GM19193 (cell line): ENCODE measurements at regions not wholly inside any gene's neighbourhood (a gene's known extent, or its start where the extent isn't known, plus 50 kb on each side); places are given as distances from the start of the nearest gene placed in this dataset.

Experiments
- POLR2A ChIP-seq: IDR thresholded peaks from 4 replicates; pipeline ENCODE4 v1.6.1; 2011; ENCODE audit not compliant: insufficient read depth, insufficient read length; ENCODE audit errors: extremely low read depth

- no peak for TF ChIP-seq POLR2A
Measured at GRCh38 chr4:115365185-115365584, 251.8 kb upstream of the NDST4 start.

- TF ChIP-seq POLR2A: no peak
Measured at GRCh38 chr4:115361781-115362180, 248.4 kb upstream of the NDST4 start.

GRCh38 chr4:115360431-115360830 lies 247.0 kb upstream of the NDST4 start:
- no peak for TF ChIP-seq POLR2A

GRCh38 chr4:115357776-115358175 lies 244.4 kb upstream of the NDST4 start:
- TF ChIP-seq POLR2A: no peak

- TF ChIP-seq POLR2A: no peak
Measured at GRCh38 chr4:115356176-115356575, 242.8 kb upstream of the NDST4 start.

GRCh38 chr4:115355329-115355728 lies 241.9 kb upstream of the NDST4 start:
- no peak for TF ChIP-seq POLR2A

GRCh38 chr4:115353370-115353769 lies 239.9 kb upstream of the NDST4 start:
- TF ChIP-seq POLR2A: no peak

GRCh38 chr4:115343171-115343570 lies 229.8 kb upstream of the NDST4 start:
- TF ChIP-seq POLR2A: no peak

- TF ChIP-seq POLR2A: no peak
Measured at GRCh38 chr4:115334736-115335411, 221.5 kb upstream of the NDST4 start.

- TF ChIP-seq POLR2A: no peak
Measured at GRCh38 chr4:115332078-115332477, 218.7 kb upstream of the NDST4 start.

GRCh38 chr4:115331241-115331640 lies 217.8 kb upstream of the NDST4 start:
- TF ChIP-seq POLR2A: no peak

- TF ChIP-seq POLR2A: no peak
Measured at GRCh38 chr4:115325836-115326235, 212.4 kb upstream of the NDST4 start.

GRCh38 chr4:115323106-115323707 lies 209.8 kb upstream of the NDST4 start:
- TF ChIP-seq POLR2A: no peak

GRCh38 chr4:115315182-115315581 lies 201.8 kb upstream of the NDST4 start:
- TF ChIP-seq POLR2A: no peak

- TF ChIP-seq POLR2A: no peak
Measured at GRCh38 chr4:115310641-115311040, 197.2 kb upstream of the NDST4 start.

- TF ChIP-seq POLR2A: no peak
Measured at GRCh38 chr4:115294717-115295116, 181.3 kb upstream of the NDST4 start.

- TF ChIP-seq POLR2A: no peak
Measured at GRCh38 chr4:115293093-115293462, 179.7 kb upstream of the NDST4 start.

GRCh38 chr4:115292320-115293092 lies 179.1 kb upstream of the NDST4 start:
- no peak for TF ChIP-seq POLR2A
